Testis (tissue), 2 donors: ENCODE measurements at regions not wholly inside any gene's neighbourhood (a gene's known extent, or its start where the extent isn't known, plus 50 kb on each side); places are given as distances from the start of the nearest gene placed in this dataset.

Experiments used
- CTCF ChIP-seq, 3 experiments: fragments of 450-650 bp in 2 of 3; fragments of 200-600 bp in 1 of 3; sonication (generic) in 1 of 3; IDR thresholded peaks; one replicate each; pipeline ENCODE4 v1.5.1; 2016 to 2019; ENCODE audit warnings: antibody characterized with exemption in 3 of 3, mild to moderate bottlenecking in 2 of 3, moderate library complexity in 1 of 3
- POLR2A ChIP-seq: fragments of 450-650 bp; IDR thresholded peaks from one replicate; pipeline ENCODE4 v1.6.1; 2017; ENCODE audit warnings: antibody characterized with exemption, mild to moderate bottlenecking, moderate library complexity

- TF ChIP-seq CTCF (IDR thresholded peaks at IDR 0.05) (no peak), POLR2A (no peak)
Measured at GRCh38 chr13:81048026-81048461, 707.1 kb upstream of the SPRY2 start.
